ENCODE measurements at regions not wholly inside any gene's neighbourhood (a gene's known extent, or its start where the extent isn't known, plus 50 kb on each side); places are given as distances from the start of the nearest gene placed in this dataset.

GRCh38 chr4:20598626-20599025 is 101.6 kb upstream of the PACRGL start:
- no peak for DNase-seq (ENCODE audit: low spot score)
- in situ Hi-C loops (cut with MboI; ENCODE audit: low pct_unique_long_range_greater_than_20kb, low sequenced_read_pairs, unreplicated experiment): no loop called here
- no peak for TF ChIP-seq CTCF (IDR thresholded peaks at IDR 0.05; ENCODE audit: extremely low read depth, insufficient read depth, missing control alignments)

GRCh38 chr4:20603671-20604313 is 96.5 kb upstream of the PACRGL start:
- no peak for DNase-seq (ENCODE audit: low spot score)
- TF ChIP-seq CTCF (IDR thresholded peaks at IDR 0.05; ENCODE audit: extremely low read depth, insufficient read depth, missing control alignments): no peak
- in situ Hi-C loops (cut with MboI; ENCODE audit: low pct_unique_long_range_greater_than_20kb, low sequenced_read_pairs, unreplicated experiment): no loop called here

GRCh38 chr4:20612313-20612712 is 87.9 kb upstream of the PACRGL start:
- DNase-seq (ENCODE audit: low spot score): no peak
- in situ Hi-C loops (cut with MboI; ENCODE audit: low pct_unique_long_range_greater_than_20kb, low sequenced_read_pairs, unreplicated experiment): no loop called here
- no peak for TF ChIP-seq CTCF (IDR thresholded peaks at IDR 0.05; ENCODE audit: extremely low read depth, insufficient read depth, missing control alignments)

GRCh38 chr4:20614816-20615215 is 85.4 kb upstream of the PACRGL start:
- TF ChIP-seq CTCF (IDR thresholded peaks at IDR 0.05; ENCODE audit: extremely low read depth, insufficient read depth, missing control alignments): no peak
- in situ Hi-C loops (cut with MboI; ENCODE audit: low pct_unique_long_range_greater_than_20kb, low sequenced_read_pairs, unreplicated experiment): no loop called here
- DNase-seq (ENCODE audit: low spot score): no peak

GRCh38 chr4:20615486-20616260 is 84.6 kb upstream of the PACRGL start:
- no peak for TF ChIP-seq CTCF (IDR thresholded peaks at IDR 0.05; ENCODE audit: extremely low read depth, insufficient read depth, missing control alignments)
- in situ Hi-C loops (cut with MboI; ENCODE audit: low pct_unique_long_range_greater_than_20kb, low sequenced_read_pairs, unreplicated experiment): no loop called here
- no peak for DNase-seq (ENCODE audit: low spot score)

- in situ Hi-C loops (cut with MboI; ENCODE audit: low pct_unique_long_range_greater_than_20kb, low sequenced_read_pairs, unreplicated experiment): no loop called here
- TF ChIP-seq CTCF (IDR thresholded peaks at IDR 0.05; ENCODE audit: extremely low read depth, insufficient read depth, missing control alignments): no peak
- no peak for DNase-seq (ENCODE audit: low spot score)
These were observed 83.9 kb upstream of the PACRGL start for GRCh38 chr4:20616313-20616712.

All from GM13977 (cell line).